HL-60 (cell line): ENCODE measurements at regions not wholly inside any gene's neighbourhood (a gene's known extent, or its start where the extent isn't known, plus 50 kb on each side); places are given as distances from the start of the nearest gene placed in this dataset.

Experiments
- CTCF ChIP-seq: IDR thresholded peaks from one replicate; pipeline ENCODE4 v1.5.1; 2011; ENCODE audit warnings: low read length, control low read depth, inconsistent platforms; ENCODE audit not compliant: insufficient read depth
- GABPA ChIP-seq: IDR thresholded peaks from 2 replicates; pipeline ENCODE4 v1.6.1; 2012; ENCODE audit warnings: low read depth
- POLR2AphosphoS5 ChIP-seq: IDR thresholded peaks from 2 replicates; pipeline ENCODE4 v1.6.1; 2012; ENCODE audit warnings: low read depth
- TF ChIP-seq, protein P1 (sequence below): IDR thresholded peaks from 2 replicates; pipeline ENCODE4 v1.6.1; 2012; ENCODE audit warnings: low read depth; ENCODE audit not compliant: insufficient replicate concordance

- TF ChIP-seq CTCF (no peak), POLR2AphosphoS5 (no peak), GABPA (no peak)
- TF ChIP-seq, protein P1, sequence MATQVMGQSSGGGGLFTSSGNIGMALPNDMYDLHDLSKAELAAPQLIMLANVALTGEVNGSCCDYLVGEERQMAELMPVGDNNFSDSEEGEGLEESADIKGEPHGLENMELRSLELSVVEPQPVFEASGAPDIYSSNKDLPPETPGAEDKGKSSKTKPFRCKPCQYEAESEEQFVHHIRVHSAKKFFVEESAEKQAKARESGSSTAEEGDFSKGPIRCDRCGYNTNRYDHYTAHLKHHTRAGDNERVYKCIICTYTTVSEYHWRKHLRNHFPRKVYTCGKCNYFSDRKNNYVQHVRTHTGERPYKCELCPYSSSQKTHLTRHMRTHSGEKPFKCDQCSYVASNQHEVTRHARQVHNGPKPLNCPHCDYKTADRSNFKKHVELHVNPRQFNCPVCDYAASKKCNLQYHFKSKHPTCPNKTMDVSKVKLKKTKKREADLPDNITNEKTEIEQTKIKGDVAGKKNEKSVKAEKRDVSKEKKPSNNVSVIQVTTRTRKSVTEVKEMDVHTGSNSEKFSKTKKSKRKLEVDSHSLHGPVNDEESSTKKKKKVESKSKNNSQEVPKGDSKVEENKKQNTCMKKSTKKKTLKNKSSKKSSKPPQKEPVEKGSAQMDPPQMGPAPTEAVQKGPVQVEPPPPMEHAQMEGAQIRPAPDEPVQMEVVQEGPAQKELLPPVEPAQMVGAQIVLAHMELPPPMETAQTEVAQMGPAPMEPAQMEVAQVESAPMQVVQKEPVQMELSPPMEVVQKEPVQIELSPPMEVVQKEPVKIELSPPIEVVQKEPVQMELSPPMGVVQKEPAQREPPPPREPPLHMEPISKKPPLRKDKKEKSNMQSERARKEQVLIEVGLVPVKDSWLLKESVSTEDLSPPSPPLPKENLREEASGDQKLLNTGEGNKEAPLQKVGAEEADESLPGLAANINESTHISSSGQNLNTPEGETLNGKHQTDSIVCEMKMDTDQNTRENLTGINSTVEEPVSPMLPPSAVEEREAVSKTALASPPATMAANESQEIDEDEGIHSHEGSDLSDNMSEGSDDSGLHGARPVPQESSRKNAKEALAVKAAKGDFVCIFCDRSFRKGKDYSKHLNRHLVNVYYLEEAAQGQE, result no peak
Measured at GRCh38 chr7:84533182-84533581, 338.6 kb upstream of the SEMA3A start.
